RWPE2 (cell line): ENCODE measurements at regions not wholly inside any gene's neighbourhood (a gene's known extent, or its start where the extent isn't known, plus 50 kb on each side); places are given as distances from the start of the nearest gene placed in this dataset.

Experiments
- ATAC-seq: fragments of 200-7000 bp; cut with Tn5 transposase; 3 replicates; pipeline ENCODE4 v1.9.1; 2021; ENCODE audit warnings: low read depth
- DNase-seq: peaks from one replicate; pipeline ENCODE4 v3.0.0-alpha.2; 2020; ENCODE audit warnings: low spot score
- H3K27ac ChIP-seq: fragments of 450-650 bp; 2 replicates; pipeline ENCODE4 v1.5.1; 2017; ENCODE audit warnings: mild to moderate bottlenecking; ENCODE audit not compliant: poor library complexity, severe bottlenecking
- H3K27me3 ChIP-seq: fragments of 250-450 bp; sonication (Bioruptor Pico); 2 replicates; pipeline ENCODE4 v1.5.1; 2021; ENCODE audit warnings: mild to moderate bottlenecking, moderate library complexity; ENCODE audit not compliant: insufficient read depth, poor library complexity, severe bottlenecking
- H3K36me3 ChIP-seq: fragments of 250-450 bp; sonication (Bioruptor Pico); 2 replicates; pipeline ENCODE4 v1.5.1; 2020; ENCODE audit warnings: low read depth, mild to moderate bottlenecking, moderate library complexity
- H3K4me1 ChIP-seq: fragments of 250-450 bp; sonication (Bioruptor Pico); 2 replicates; pipeline ENCODE4 v1.5.1; 2021; ENCODE audit warnings: mild to moderate bottlenecking, moderate library complexity; ENCODE audit not compliant: insufficient read depth, poor library complexity, severe bottlenecking
- H3K4me3 ChIP-seq: fragments of 250-450 bp; sonication (Bioruptor Pico); 2 replicates; pipeline ENCODE4 v1.5.1; 2021; ENCODE audit warnings: mild to moderate bottlenecking, moderate library complexity; ENCODE audit not compliant: severe bottlenecking
- H3K9me3 ChIP-seq: fragments of 250-450 bp; sonication (Bioruptor Pico); 2 replicates; pipeline ENCODE4 v1.5.1; 2021; ENCODE audit warnings: mild to moderate bottlenecking, moderate library complexity; ENCODE audit not compliant: severe bottlenecking
- CTCF ChIP-seq: fragments of 450-650 bp; IDR thresholded peaks from one replicate; pipeline ENCODE4 v1.5.1; 2017; ENCODE audit warnings: mild to moderate bottlenecking, moderate library complexity; ENCODE audit not compliant: poor library complexity, severe bottlenecking

GRCh38 chr3:150335631-150336030 lies 72.5 kb upstream of the TSC22D2 start:
- no peak overlapping the region for H3K4me3 ChIP-seq
- no peaks in the 10 kb centered on the region for H3K9me3 ChIP-seq
- ATAC-seq (no peak), DNase-seq (no peak)
- H3K36me3 ChIP-seq: no peaks in the 10 kb centered on the region
- peak overlapping the region; percentile 13 for H3K27ac ChIP-seq
- no peaks in the 10 kb centered on the region for H3K27me3 ChIP-seq
- no peak for TF ChIP-seq CTCF
- peaks cover 13% of the 10 kb centered on the region for H3K4me1 ChIP-seq

- peaks cover 14% of the 10 kb centered on the region for H3K4me1 ChIP-seq
- no peaks in the 10 kb centered on the region for H3K36me3 ChIP-seq
- no peak for TF ChIP-seq CTCF
- DNase-seq (no peak), ATAC-seq (peak; percentile 45; the same call in 1 of the 3 replicates)
- no peaks in the 10 kb centered on the region for H3K27me3 ChIP-seq
- H3K9me3 ChIP-seq: no peaks in the 10 kb centered on the region
- no peak overlapping the region for H3K4me3 ChIP-seq
- H3K27ac ChIP-seq: peak overlapping the region; percentile 13
Observed at GRCh38 chr3:150334974-150335373, 73.1 kb upstream of the TSC22D2 start.

- no peak overlapping the region for H3K4me3 ChIP-seq
- no peaks in the 10 kb centered on the region for H3K9me3 ChIP-seq
- no peaks in the 10 kb centered on the region for H3K27me3 ChIP-seq
- ATAC-seq (no peak), DNase-seq (no peak)
- no peak overlapping the region for H3K27ac ChIP-seq
- peaks cover 17% of the 10 kb centered on the region for H3K4me1 ChIP-seq
- H3K36me3 ChIP-seq: no peaks in the 10 kb centered on the region
- no peak for TF ChIP-seq CTCF
Observed at GRCh38 chr3:150333477-150333876, 74.6 kb upstream of the TSC22D2 start.

- no peak for TF ChIP-seq CTCF
- no peak for ATAC-seq
Observed at GRCh38 chr3:150331978-150332568, 76.0 kb upstream of the TSC22D2 start.

GRCh38 chr3:150330872-150331271 lies 77.2 kb upstream of the TSC22D2 start:
- no peak overlapping the region for H3K4me3 ChIP-seq
- H3K27ac ChIP-seq: no peak overlapping the region
- no peaks in the 10 kb centered on the region for H3K27me3 ChIP-seq
- no peak for TF ChIP-seq CTCF
- ATAC-seq (no peak), DNase-seq (no peak)
- no peaks in the 10 kb centered on the region for H3K9me3 ChIP-seq
- no peaks in the 10 kb centered on the region for H3K36me3 ChIP-seq
- peaks cover 17% of the 10 kb centered on the region for H3K4me1 ChIP-seq

More at GRCh38 chr3:150331978-150332568, 76.0 kb upstream of the TSC22D2 start:
- peaks cover 17% of the 10 kb centered on the region for H3K4me1 ChIP-seq
- no peaks in the 10 kb centered on the region for H3K36me3 ChIP-seq
- no peak overlapping the region for H3K27ac ChIP-seq
- H3K4me3 ChIP-seq: no peak overlapping the region
- H3K9me3 ChIP-seq: no peaks in the 10 kb centered on the region
- DNase-seq: no peak
- H3K27me3 ChIP-seq: no peaks in the 10 kb centered on the region
